Gastroesophageal sphincter (tissue), 4 donors: ENCODE measurements at regions not wholly inside any gene's neighbourhood (a gene's known extent, or its start where the extent isn't known, plus 50 kb on each side); places are given as distances from the start of the nearest gene placed in this dataset.
"Not testable (repeated sequence)": the region's sequence is repeated elsewhere in the genome, so short reads cannot be mapped to it uniquely, and the experiment has no call there.

Experiments used
- ATAC-seq: fragments of 150-250 bp; one replicate; pipeline ENCODE4 v1.9.1; 2016; ENCODE audit warnings: mild to moderate bottlenecking, moderate library complexity
- H3K27ac ChIP-seq, 4 donors: fragments of 200-600 bp; sonication (generic) in 3 of 4; 1 replicate in 3 of 4; 2 replicates in 1 of 4; pipeline ENCODE4 v1.5.1; 2016 to 2019
- H3K27me3 ChIP-seq: fragments of 200-600 bp; sonication (generic); one replicate; pipeline ENCODE4 v1.5.1; 2019
- H3K36me3 ChIP-seq, 2 donors: fragments of 200-600 bp; sonication (generic); one replicate each; pipeline ENCODE4 v1.5.1; 2019; ENCODE audit warnings: control low read depth in 1 of 2
- H3K4me1 ChIP-seq, 3 donors: fragments of 200-600 bp; sonication (generic); 1 replicate in 2 of 3; 2 replicates in 1 of 3; pipeline ENCODE4 v1.5.1; 2016 to 2019; ENCODE audit warnings: control low read depth in 2 of 3
- H3K4me3 ChIP-seq, 2 donors: fragments of 200-600 bp; sonication (generic); one replicate each; pipeline ENCODE4 v1.5.1; 2019; ENCODE audit warnings: mild to moderate bottlenecking in 1 of 2, moderate library complexity in 1 of 2
- H3K9me3 ChIP-seq, 3 donors: fragments of 200-600 bp; sonication (generic); one replicate each; pipeline ENCODE4 v1.5.1; 2017 to 2019; ENCODE audit warnings: control low read depth in 2 of 3
- EP300 ChIP-seq: sonication (generic); formaldehyde crosslinking; IDR thresholded peaks from one replicate; pipeline ENCODE4 v1.6.1; 2017; ENCODE audit warnings: antibody characterized with exemption, mild to moderate bottlenecking
- POLR2A ChIP-seq, 2 donors: fragments of 450-650 bp; IDR thresholded peaks; one replicate each; pipeline ENCODE4 v1.6.1; 2017; ENCODE audit warnings: antibody characterized with exemption in 2 of 2, mild to moderate bottlenecking in 2 of 2, moderate library complexity in 1 of 2
- POLR2AphosphoS5 ChIP-seq: sonication (generic); formaldehyde crosslinking; IDR thresholded peaks from one replicate; pipeline ENCODE4 v1.6.1; 2017; ENCODE audit warnings: antibody characterized with exemption
- WGBS, 2 donors: methylation state at CpG; one replicate each; pipeline ENCODE4 v1.1.5; 2018; ENCODE audit warnings: low coverage in 1 of 2; 5-methylcytosine and 5-hydroxymethylcytosine counted together
- TF ChIP-seq, protein P1 (sequence below), 4 experiments: fragments of 200-600 bp in 2 of 4; fragments of 450-650 bp in 2 of 4; sonication (generic) in 1 of 4; IDR thresholded peaks; one replicate each; pipeline ENCODE4 v1.5.1; 2017 to 2019; ENCODE audit warnings: antibody characterized with exemption in 4 of 4, mild to moderate bottlenecking in 2 of 4, moderate library complexity in 2 of 4

DNA sequence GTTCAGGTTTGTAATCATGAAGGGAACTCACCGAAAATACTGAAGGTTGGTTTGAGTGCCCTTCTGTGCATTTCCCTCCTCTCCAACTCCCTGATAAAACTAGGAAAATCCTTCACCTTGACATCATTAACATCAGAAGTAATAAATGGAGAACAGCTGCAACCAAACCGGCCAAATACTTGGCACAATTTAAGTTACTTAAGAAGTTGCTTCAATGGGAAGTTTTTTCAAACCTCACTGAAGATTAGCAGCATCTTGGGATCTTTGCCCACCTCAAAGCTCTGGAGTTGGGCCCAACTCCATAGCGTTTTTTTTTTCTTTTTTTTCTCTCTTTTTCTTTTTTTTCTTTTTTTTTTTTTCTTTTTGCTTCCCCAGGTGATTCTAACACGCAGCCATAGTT, 784.8 kb downstream of the KCNA4 start:
- no peaks in the 10 kb centered on the region for H3K27me3 ChIP-seq
- H3K27ac ChIP-seq, result no peak overlapping the region
- WGBS, 2 donors, result 26 to 35% methylated on average over 3 to 4 of the region's 4 CpGs
- TF ChIP-seq POLR2AphosphoS5 (no peak), EP300 (no peak), POLR2A (IDR thresholded peaks at IDR 0.05) (no peak)
- TF ChIP-seq, protein P1, sequence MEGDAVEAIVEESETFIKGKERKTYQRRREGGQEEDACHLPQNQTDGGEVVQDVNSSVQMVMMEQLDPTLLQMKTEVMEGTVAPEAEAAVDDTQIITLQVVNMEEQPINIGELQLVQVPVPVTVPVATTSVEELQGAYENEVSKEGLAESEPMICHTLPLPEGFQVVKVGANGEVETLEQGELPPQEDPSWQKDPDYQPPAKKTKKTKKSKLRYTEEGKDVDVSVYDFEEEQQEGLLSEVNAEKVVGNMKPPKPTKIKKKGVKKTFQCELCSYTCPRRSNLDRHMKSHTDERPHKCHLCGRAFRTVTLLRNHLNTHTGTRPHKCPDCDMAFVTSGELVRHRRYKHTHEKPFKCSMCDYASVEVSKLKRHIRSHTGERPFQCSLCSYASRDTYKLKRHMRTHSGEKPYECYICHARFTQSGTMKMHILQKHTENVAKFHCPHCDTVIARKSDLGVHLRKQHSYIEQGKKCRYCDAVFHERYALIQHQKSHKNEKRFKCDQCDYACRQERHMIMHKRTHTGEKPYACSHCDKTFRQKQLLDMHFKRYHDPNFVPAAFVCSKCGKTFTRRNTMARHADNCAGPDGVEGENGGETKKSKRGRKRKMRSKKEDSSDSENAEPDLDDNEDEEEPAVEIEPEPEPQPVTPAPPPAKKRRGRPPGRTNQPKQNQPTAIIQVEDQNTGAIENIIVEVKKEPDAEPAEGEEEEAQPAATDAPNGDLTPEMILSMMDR (IDR thresholded peaks at IDR 0.05), result no peak
- no peaks in the 10 kb centered on the region for H3K36me3 ChIP-seq
- H3K4me3 ChIP-seq, result no peak overlapping the region
- H3K4me1 ChIP-seq, result no peaks in the 10 kb centered on the region
- no peaks in the 10 kb centered on the region for H3K9me3 ChIP-seq
- ATAC-seq, result no peak

DNA sequence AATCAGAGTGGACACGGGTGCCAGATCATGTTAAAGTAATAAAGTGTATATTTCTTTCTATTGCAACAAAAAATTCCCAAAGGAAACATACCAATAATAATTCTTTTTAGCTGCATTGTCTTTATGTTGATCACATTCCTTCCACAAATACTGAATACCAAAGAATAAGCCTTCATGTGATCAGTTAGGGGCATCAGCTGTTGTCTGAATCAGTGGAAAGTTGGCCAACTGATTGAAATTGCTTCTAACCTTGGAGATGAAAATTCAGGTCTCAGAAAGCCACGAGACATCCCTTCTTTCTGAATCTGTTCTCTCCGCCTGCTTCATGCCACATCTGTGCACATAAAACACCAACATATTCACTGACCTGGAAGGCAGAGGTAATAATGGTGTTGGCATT, 785.2 kb downstream of the KCNA4 start:
- Histone ChIP-seq H3K27me3 (no peaks in the 10 kb centered on the region), H3K4me3 (no peak overlapping the region), H3K36me3 (no peaks in the 10 kb centered on the region), H3K27ac (no peak overlapping the region), H3K4me1 (no peaks in the 10 kb centered on the region), H3K9me3 (no peaks in the 10 kb centered on the region)
- 62 to 67% methylated on average over 3 of the region's 3 CpGs for WGBS, 2 donors
- no peak for ATAC-seq
- TF ChIP-seq POLR2AphosphoS5 (no peak), POLR2A (IDR thresholded peaks at IDR 0.05) (no peak), EP300 (no peak)
- TF ChIP-seq, protein P1 (IDR thresholded peaks at IDR 0.05), result no peak

DNA sequence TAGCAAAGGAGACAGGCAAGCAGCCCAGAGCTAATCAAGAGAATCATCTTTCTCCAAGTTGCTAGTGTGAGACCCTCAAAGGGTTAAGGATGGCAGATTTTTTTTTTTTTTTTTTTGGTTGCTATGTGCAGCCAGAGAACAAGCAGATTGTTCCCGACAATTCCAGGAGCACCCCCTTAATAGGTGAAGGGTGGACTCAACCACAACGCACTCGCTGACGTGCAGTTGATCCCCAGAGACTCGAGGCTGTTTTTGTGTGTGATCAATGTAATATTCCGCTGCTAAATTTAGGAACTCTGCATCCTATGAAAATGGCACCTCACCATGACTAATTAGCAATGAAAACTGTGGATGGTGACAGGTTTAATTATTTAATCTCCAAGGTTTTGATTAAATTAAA, 789.0 kb downstream of the KCNA4 start:
- 27 to 29% methylated on average over 5 to 6 of the region's 6 CpGs for WGBS, 2 donors
- TF ChIP-seq POLR2AphosphoS5, result no peak
- TF ChIP-seq, protein P1 (IDR thresholded peaks at IDR 0.05), result no peak
- no peak for TF ChIP-seq EP300
- no peak for TF ChIP-seq POLR2A (IDR thresholded peaks at IDR 0.05)
- Histone ChIP-seq H3K36me3 (no peaks in the 10 kb centered on the region), H3K4me3 (no peak overlapping the region), H3K27ac (no peak overlapping the region), H3K9me3 (peaks cover 0 to 5% (median 0%) of the 10 kb centered on the region in 3 donors), H3K27me3 (no peaks in the 10 kb centered on the region), H3K4me1 (no peaks in the 10 kb centered on the region)
- ATAC-seq, result no peak

DNA sequence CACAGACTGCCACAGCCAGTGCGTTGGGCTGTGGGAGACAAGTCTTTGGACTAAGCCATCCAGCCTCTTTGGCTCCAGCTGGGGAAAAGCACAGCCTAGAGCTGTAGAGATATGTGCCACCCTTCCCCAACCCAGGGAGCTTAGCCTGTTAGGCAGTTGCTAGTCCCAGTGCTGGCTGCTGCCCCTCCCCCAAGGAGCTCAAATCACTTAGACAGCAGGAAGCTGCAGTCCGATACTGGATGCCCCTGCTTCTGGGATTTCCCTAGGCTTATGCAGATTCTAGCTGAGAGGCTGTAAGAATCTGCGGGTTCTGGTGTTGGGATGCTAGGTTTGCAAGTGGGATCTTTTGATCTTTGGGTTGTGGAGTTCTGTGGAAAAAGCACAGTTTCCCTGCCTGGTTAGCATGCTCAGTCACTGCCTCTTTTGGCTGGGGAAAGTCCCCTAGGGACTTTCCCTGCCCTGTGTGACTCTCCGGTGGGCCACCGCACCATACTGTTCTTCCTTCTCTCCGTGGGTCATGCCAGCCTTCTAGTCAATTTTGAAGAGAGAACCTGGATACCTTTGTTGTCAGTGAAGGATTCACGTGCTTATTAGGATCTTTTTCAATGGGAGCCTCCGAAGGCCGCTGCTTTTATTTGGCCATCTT, 792.0 kb downstream of the KCNA4 start:
- no peak for ATAC-seq
- no peaks in the 10 kb centered on the region for H3K4me1 ChIP-seq
- TF ChIP-seq, protein P1 (IDR thresholded peaks at IDR 0.05), result no peak
- TF ChIP-seq POLR2A (IDR thresholded peaks at IDR 0.05) (no peak), POLR2AphosphoS5 (no peak), EP300 (no peak)
- H3K9me3 ChIP-seq, result peaks cover 0 to 12% (median 0%) of the 10 kb centered on the region in 3 donors
- no peak overlapping the region for H3K27ac ChIP-seq
- no peak overlapping the region for H3K4me3 ChIP-seq
- WGBS, 2 donors, result 74 to 89% methylated on average over 4 to 7 of the region's 9 CpGs
- no peaks in the 10 kb centered on the region for H3K36me3 ChIP-seq
- no peaks in the 10 kb centered on the region for H3K27me3 ChIP-seq

DNA sequence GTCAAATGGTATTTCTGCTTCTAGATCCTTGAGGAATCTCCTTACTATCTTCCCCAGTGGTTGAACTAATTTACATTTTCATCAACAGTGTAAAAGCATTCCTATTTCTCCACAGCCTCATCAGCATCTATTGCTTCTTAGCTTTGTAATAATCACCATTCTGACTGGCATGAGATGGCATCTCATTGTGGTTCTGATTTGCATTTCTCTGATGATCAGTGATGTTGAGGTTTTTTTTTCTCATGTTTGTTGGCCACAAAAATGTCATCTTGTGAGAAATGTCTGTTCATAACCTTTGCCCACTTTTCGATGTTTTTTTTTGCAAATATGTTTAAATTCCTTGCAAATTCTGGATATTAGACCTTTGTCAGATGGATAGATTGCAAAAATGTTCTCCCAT, 797.3 kb downstream of the KCNA4 start:
- H3K27ac ChIP-seq, ATAC-seq, H3K4me1 ChIP-seq, H3K27me3 ChIP-seq, H3K36me3 ChIP-seq, H3K4me3 ChIP-seq: not testable (repeated sequence)
- WGBS, 2 donors, result 38 to 50% methylated on average over 1 of the region's 1 CpG
- peaks cover 0 to 18% (median 0%) of the 10 kb centered on the region in 3 donors for H3K9me3 ChIP-seq
